ENCODE measurements at regions not wholly inside any gene's neighbourhood (a gene's known extent, or its start where the extent isn't known, plus 50 kb on each side); places are given as distances from the start of the nearest gene placed in this dataset.

GRCh38 chr1:38600286-38600685 lies 259.3 kb downstream of the RRAGC start:
- TF ChIP-seq ZNF274 (IDR thresholded peaks at IDR 0.05; ENCODE audit: low read depth, low read length): no peak
- TF ChIP-seq YY1 (IDR thresholded peaks at IDR 0.05; ENCODE audit: insufficient read depth, insufficient read length): no peak
- TF ChIP-seq SUZ12 (IDR thresholded peaks at IDR 0.05; ENCODE audit: extremely low read depth, insufficient read depth, insufficient read length): no peak
